ENCODE measurements at regions not wholly inside any gene's neighbourhood (a gene's known extent, or its start where the extent isn't known, plus 50 kb on each side); places are given as distances from the start of the nearest gene placed in this dataset.

DNA sequence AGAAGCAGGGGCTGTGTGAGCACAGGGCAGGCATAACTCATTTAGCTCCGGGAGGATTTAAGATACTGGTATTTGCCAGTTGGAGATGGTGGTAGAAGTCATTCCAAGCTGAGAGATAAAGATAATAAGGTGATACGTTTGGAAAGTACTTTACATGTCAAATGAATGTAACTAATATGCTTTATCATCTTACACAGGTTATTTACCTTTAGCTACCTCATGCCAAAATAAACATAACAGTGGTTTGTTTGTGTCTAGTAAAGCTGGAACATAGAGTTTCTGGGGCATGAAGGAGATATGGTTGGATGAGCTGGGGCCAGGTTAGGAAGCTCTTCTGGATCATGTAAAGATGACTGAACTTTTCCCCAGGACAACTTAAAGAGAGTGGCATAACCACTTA lies 126.9 kb upstream of the PIK3C3 start:
- Histone ChIP-seq H3K36me3 (ENCODE audit: control insufficient read depth, insufficient read depth, low read length) (no peaks in the 10 kb centered on the region), H3K4me3 (ENCODE audit: low read depth, low read length) (no peak overlapping the region), H3K27me3 (ENCODE audit: control insufficient read depth, insufficient read depth, low read length) (no peaks in the 10 kb centered on the region)
- TF ChIP-seq, protein P1, sequence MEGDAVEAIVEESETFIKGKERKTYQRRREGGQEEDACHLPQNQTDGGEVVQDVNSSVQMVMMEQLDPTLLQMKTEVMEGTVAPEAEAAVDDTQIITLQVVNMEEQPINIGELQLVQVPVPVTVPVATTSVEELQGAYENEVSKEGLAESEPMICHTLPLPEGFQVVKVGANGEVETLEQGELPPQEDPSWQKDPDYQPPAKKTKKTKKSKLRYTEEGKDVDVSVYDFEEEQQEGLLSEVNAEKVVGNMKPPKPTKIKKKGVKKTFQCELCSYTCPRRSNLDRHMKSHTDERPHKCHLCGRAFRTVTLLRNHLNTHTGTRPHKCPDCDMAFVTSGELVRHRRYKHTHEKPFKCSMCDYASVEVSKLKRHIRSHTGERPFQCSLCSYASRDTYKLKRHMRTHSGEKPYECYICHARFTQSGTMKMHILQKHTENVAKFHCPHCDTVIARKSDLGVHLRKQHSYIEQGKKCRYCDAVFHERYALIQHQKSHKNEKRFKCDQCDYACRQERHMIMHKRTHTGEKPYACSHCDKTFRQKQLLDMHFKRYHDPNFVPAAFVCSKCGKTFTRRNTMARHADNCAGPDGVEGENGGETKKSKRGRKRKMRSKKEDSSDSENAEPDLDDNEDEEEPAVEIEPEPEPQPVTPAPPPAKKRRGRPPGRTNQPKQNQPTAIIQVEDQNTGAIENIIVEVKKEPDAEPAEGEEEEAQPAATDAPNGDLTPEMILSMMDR (IDR thresholded peaks at IDR 0.05; ENCODE audit: insufficient read depth, low read length, poor library complexity, severe bottlenecking), result no peak
- no peak for DNase-seq (ENCODE audit: low read depth)

DNA sequence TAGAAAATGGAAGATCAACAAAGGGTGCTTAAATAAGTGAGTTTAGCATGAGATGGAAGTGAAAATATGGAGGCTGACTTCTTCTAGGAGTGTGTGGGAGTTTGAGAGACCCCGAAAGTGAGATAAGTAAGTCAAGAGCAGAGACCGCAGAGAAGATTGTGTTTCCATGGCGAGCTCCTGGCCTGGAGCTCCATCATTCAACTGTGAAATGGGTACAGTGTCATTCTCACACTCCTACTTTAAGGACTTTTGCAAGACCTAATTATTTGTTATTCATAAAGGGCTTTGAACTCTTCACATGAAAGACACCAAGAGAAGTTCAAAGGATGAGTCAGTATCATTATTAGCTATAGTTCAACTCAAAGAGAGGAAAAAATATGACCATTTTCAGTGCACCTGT lies 134.2 kb upstream of the PIK3C3 start:
- TF ChIP-seq, protein P1 (IDR thresholded peaks at IDR 0.05; ENCODE audit: insufficient read depth, low read length, poor library complexity, severe bottlenecking), result no peak
- H3K27me3 ChIP-seq (ENCODE audit: control insufficient read depth, insufficient read depth, low read length), result no peaks in the 10 kb centered on the region
- DNase-seq (ENCODE audit: low read depth), result no peak
- no peaks in the 10 kb centered on the region for H3K36me3 ChIP-seq (ENCODE audit: control insufficient read depth, insufficient read depth, low read length)
- no peak overlapping the region for H3K4me3 ChIP-seq (ENCODE audit: low read depth, low read length)

DNA sequence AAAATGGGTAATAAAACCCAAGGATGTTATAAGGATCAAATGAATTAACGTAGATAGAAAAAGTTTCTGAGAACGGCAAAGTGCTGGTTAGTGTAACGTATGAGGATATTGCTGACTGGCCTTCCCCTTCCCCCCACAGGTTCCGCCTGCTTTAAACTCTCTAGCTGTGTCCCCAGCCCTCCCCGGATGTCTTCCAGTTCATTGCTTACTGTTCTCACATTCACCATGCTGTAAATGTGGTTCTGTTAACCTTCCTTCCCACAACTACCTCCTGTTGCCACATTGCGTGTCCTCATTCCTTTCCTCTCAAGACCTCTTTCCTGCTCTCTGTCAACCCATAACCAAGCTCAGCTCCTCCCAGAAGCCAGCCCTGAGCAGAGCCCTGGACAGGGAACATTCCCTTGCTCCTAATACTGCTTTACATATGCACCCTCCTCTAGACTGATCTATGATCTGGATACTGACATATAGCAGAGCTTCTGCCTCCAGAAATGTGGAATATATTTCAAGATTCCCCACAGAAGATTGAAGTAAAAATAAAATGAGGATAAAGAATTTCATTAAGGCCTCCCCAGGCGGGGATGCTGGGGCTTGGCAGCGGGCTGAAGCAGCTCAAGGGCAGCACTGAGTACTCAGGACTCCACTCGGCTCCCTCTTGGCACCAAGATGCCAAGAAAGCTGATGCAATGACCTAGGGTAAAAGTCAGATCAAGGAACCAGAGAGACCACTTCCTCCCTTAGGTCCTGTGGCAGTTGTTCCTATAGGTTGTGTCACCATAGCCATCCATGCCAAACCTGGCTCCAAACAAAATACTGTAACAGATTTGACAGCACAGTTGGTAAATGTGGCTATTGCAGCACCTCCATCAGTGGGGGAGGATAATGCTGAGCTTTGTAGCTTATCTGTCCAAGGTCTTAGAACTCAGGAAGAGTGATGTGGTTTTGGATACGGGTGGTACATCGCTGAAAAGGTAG lies 136.4 kb upstream of the PIK3C3 start:
- TF ChIP-seq, protein P1 (IDR thresholded peaks at IDR 0.05; ENCODE audit: insufficient read depth, low read length, poor library complexity, severe bottlenecking), result no peak
- no peak for DNase-seq (ENCODE audit: low read depth)
- Histone ChIP-seq H3K27me3 (ENCODE audit: control insufficient read depth, insufficient read depth, low read length) (no peaks in the 10 kb centered on the region), H3K36me3 (ENCODE audit: control insufficient read depth, insufficient read depth, low read length) (no peaks in the 10 kb centered on the region), H3K4me3 (ENCODE audit: low read depth, low read length) (no peak overlapping the region)

DNA sequence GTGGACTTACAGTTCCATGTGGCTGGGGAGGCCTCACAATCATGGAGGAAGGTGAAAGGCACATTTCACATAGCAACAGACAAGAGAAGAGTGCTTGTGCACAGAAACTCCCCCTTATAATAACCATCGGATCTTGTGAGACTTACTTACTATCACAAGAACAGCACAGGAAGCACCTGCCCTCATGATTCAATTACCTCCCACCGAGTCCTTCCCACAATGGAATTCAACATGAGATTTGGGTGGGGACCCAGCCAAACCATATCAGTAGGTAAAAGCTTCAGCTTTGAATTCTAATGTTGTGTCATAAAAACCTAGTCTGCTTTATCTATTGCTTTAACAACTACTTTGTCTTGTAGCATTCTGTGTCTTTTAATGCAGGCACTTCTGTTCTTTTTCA lies 140.4 kb upstream of the PIK3C3 start:
- TF ChIP-seq, protein P1 (IDR thresholded peaks at IDR 0.05; ENCODE audit: insufficient read depth, low read length, poor library complexity, severe bottlenecking), result no peak
- DNase-seq (ENCODE audit: low read depth), result no peak
- Histone ChIP-seq H3K4me3 (ENCODE audit: low read depth, low read length) (no peak overlapping the region), H3K36me3 (ENCODE audit: control insufficient read depth, insufficient read depth, low read length) (no peaks in the 10 kb centered on the region), H3K27me3 (ENCODE audit: control insufficient read depth, insufficient read depth, low read length) (no peaks in the 10 kb centered on the region)

DNA sequence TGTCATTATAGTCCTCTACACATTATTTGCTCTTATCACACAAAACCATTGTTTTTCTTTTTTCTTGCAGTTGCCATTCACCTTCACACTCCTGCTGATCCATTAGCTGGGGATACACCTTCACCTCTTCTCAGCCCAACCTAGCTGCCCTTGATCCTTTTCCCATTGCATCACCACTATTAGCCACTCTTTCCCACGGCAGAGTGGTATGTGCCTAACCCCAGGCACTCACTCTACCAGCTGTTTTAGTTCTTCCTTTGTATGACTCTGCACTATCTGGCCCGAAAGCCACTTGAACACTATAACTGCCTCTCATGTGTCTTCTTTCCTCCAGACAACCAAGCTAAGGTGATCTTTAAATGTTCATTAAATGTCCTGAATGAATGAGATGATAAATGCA lies 145.4 kb upstream of the PIK3C3 start:
- H3K36me3 ChIP-seq (ENCODE audit: control insufficient read depth, insufficient read depth, low read length), result no peaks in the 10 kb centered on the region
- no peaks in the 10 kb centered on the region for H3K27me3 ChIP-seq (ENCODE audit: control insufficient read depth, insufficient read depth, low read length)
- H3K4me3 ChIP-seq (ENCODE audit: low read depth, low read length), result no peak overlapping the region
- DNase-seq (ENCODE audit: low read depth), result no peak
- TF ChIP-seq, protein P1 (IDR thresholded peaks at IDR 0.05; ENCODE audit: insufficient read depth, low read length, poor library complexity, severe bottlenecking), result no peak

All from kidney epithelial cell (primary cell).